Rectal smooth muscle tissue (tissue), 1 donor: ENCODE measurements at regions not wholly inside any gene's neighbourhood (a gene's known extent, or its start where the extent isn't known, plus 50 kb on each side); places are given as distances from the start of the nearest gene placed in this dataset.
"Not testable (repeated sequence)": the region's sequence is repeated elsewhere in the genome, so short reads cannot be mapped to it uniquely, and the experiment has no call there.

ENCODE experiments used
- H3K27ac ChIP-seq: one replicate; pipeline ENCODE4 v1.7.0; 2013; ENCODE audit warnings: low read depth, low read length, inconsistent platforms
- H3K27me3 ChIP-seq: one replicate; pipeline ENCODE4 v1.7.0; 2013; ENCODE audit warnings: low read length; ENCODE audit not compliant: control insufficient read depth, insufficient read depth
- H3K36me3 ChIP-seq: one replicate; pipeline ENCODE4 v1.7.0; 2013; ENCODE audit warnings: low read length; ENCODE audit not compliant: control insufficient read depth, insufficient read depth
- H3K4me1 ChIP-seq: one replicate; pipeline ENCODE4 v1.7.0; 2013; ENCODE audit warnings: low read length; ENCODE audit not compliant: control insufficient read depth, insufficient read depth
- H3K4me3 ChIP-seq: one replicate; pipeline ENCODE4 v1.7.0; 2013; ENCODE audit warnings: low read length
- H3K9ac ChIP-seq: one replicate; pipeline ENCODE4 v1.7.0; 2013; ENCODE audit warnings: low read length

- not testable (repeated sequence) for H3K27ac ChIP-seq, H3K9ac ChIP-seq, H3K36me3 ChIP-seq, H3K4me3 ChIP-seq, H3K4me1 ChIP-seq, H3K27me3 ChIP-seq
Observed at GRCh38 chr1:120659133-120659532, 64.6 kb upstream of the NBPF26 start.

- H3K27ac ChIP-seq, H3K4me1 ChIP-seq, H3K36me3 ChIP-seq, H3K27me3 ChIP-seq, H3K9ac ChIP-seq: not testable (repeated sequence)
- peak overlapping the region; percentile 41 for H3K4me3 ChIP-seq
Observed at GRCh38 chr1:120664376-120665249, 59.1 kb upstream of the NBPF26 start.

- not testable (repeated sequence) for H3K27ac ChIP-seq, H3K27me3 ChIP-seq, H3K9ac ChIP-seq, H3K36me3 ChIP-seq, H3K4me1 ChIP-seq
- H3K4me3 ChIP-seq = peak overlapping the region; percentile 41
Observed at GRCh38 chr1:120665250-120665577, 58.5 kb upstream of the NBPF26 start.

- not testable (repeated sequence) for H3K36me3 ChIP-seq, H3K4me1 ChIP-seq, H3K27ac ChIP-seq, H3K27me3 ChIP-seq, H3K4me3 ChIP-seq, H3K9ac ChIP-seq
Observed at GRCh38 chr1:120668187-120668586, 55.6 kb upstream of the NBPF26 start.
